Trophoblast cell (in vitro differentiated cells and primary cell): ENCODE measurements at regions not wholly inside any gene's neighbourhood (a gene's known extent, or its start where the extent isn't known, plus 50 kb on each side); places are given as distances from the start of the nearest gene placed in this dataset.

Experiments
- DNase-seq, 2 donors: peaks; one replicate each; pipeline ENCODE4 v3.0.0-alpha.2; 2016
- H2AFZ ChIP-seq: 2 replicates; pipeline ENCODE4 v1.6.1; 2013; ENCODE audit warnings: low read length, moderate library complexity, mild to moderate bottlenecking; ENCODE audit not compliant: insufficient read depth, poor library complexity
- H2AK5ac ChIP-seq: 2 replicates; pipeline ENCODE4 v1.6.1; 2013; ENCODE audit warnings: mild to moderate bottlenecking, low read length
- H2BK120ac ChIP-seq: 2 replicates; pipeline ENCODE4 v1.6.1; 2013; ENCODE audit warnings: low read length, mild to moderate bottlenecking, moderate library complexity; ENCODE audit not compliant: insufficient read depth, poor library complexity
- H2BK12ac ChIP-seq: 2 replicates; pipeline ENCODE4 v1.6.1; 2013; ENCODE audit warnings: mild to moderate bottlenecking, low read length, moderate library complexity
- H2BK5ac ChIP-seq: 2 replicates; pipeline ENCODE4 v1.6.1; 2013; ENCODE audit warnings: low read length, low read depth, moderate library complexity, mild to moderate bottlenecking; ENCODE audit not compliant: poor library complexity
- H3K14ac ChIP-seq: 2 replicates; pipeline ENCODE4 v1.6.1; 2013; ENCODE audit warnings: mild to moderate bottlenecking, low read length
- H3K18ac ChIP-seq: 2 replicates; pipeline ENCODE4 v1.6.1; 2013; ENCODE audit warnings: mild to moderate bottlenecking, low read length
- H3K23ac ChIP-seq: 2 replicates; pipeline ENCODE4 v1.6.1; 2013; ENCODE audit warnings: low read length
- H3K27ac ChIP-seq: 2 replicates; pipeline ENCODE4 v1.5.1; 2013; ENCODE audit warnings: low read depth, mild to moderate bottlenecking, inconsistent platforms, low read length, moderate library complexity
- H3K27me3 ChIP-seq: 2 replicates; pipeline ENCODE4 v1.6.1; 2013; ENCODE audit warnings: inconsistent platforms, mild to moderate bottlenecking, low read length, moderate library complexity; ENCODE audit not compliant: insufficient read depth
- H3K36me3 ChIP-seq, 2 experiments: 1 replicate in 1 of 2; 2 replicates in 1 of 2; pipeline ENCODE4 v1.6.1; 2013; ENCODE audit warnings: low read length in 2 of 2, mild to moderate bottlenecking in 2 of 2, moderate library complexity in 1 of 2; ENCODE audit not compliant: insufficient read depth in 2 of 2, control insufficient read depth in 1 of 2
- H3K4ac ChIP-seq: 2 replicates; pipeline ENCODE4 v1.6.1; 2013; ENCODE audit warnings: low read depth, mild to moderate bottlenecking, low read length, moderate library complexity
- H3K4me1 ChIP-seq, 2 experiments: 1 replicate in 1 of 2; 2 replicates in 1 of 2; pipeline ENCODE4 v1.6.1; 2013; ENCODE audit warnings: low read length in 2 of 2, mild to moderate bottlenecking in 2 of 2, moderate library complexity in 1 of 2; ENCODE audit not compliant: insufficient read depth in 2 of 2, control insufficient read depth in 1 of 2
- H3K4me2 ChIP-seq: 2 replicates; pipeline ENCODE4 v1.6.1; 2013; ENCODE audit warnings: inconsistent platforms, mild to moderate bottlenecking, low read length, moderate library complexity
- H3K4me3 ChIP-seq: 2 replicates; pipeline ENCODE4 v1.5.1; 2013; ENCODE audit warnings: mild to moderate bottlenecking, low read depth, low read length, inconsistent platforms
- H3K79me1 ChIP-seq: one replicate; pipeline ENCODE4 v1.6.1; 2013; ENCODE audit warnings: low read length
- H3K79me2 ChIP-seq: 2 replicates; pipeline ENCODE4 v1.6.1; 2013; ENCODE audit warnings: low read length, mild to moderate bottlenecking; ENCODE audit not compliant: control insufficient read depth, insufficient read depth, poor library complexity
- H3K9ac ChIP-seq: 2 replicates; pipeline ENCODE4 v1.6.1; 2013; ENCODE audit warnings: mild to moderate bottlenecking, low read length
- H3K9me3 ChIP-seq: 2 replicates; pipeline ENCODE4 v1.6.1; 2013; ENCODE audit warnings: low read depth, mild to moderate bottlenecking, control low read depth, inconsistent platforms, low read length; ENCODE audit not compliant: insufficient read depth
- H4K12ac ChIP-seq: 2 replicates; pipeline ENCODE4 v1.6.1; 2013; ENCODE audit warnings: low read depth, mild to moderate bottlenecking, low read length, moderate library complexity
- H4K8ac ChIP-seq: 2 replicates; pipeline ENCODE4 v1.6.1; 2013; ENCODE audit warnings: low read depth, mild to moderate bottlenecking, low read length, moderate library complexity
- H4K91ac ChIP-seq: one replicate; pipeline ENCODE4 v1.6.1; 2013; ENCODE audit warnings: low read depth, mild to moderate bottlenecking, low read length, moderate library complexity
- WGBS: extraction: QIAGEN DNeasy Blood & Tissue Kit; methylation state at CpG from one replicate; pipeline ENCODE4 v1.1.7; 2013; ENCODE audit warnings: missing lambda C conversion rate; ENCODE audit not compliant: insufficient read length, insufficient coverage; ENCODE audit errors: extremely low coverage; 5-methylcytosine and 5-hydroxymethylcytosine counted together

GRCh38 chr6:140537211-140537610 lies 1162.8 kb upstream of the CITED2 start:
- H4K12ac ChIP-seq: no peak overlapping the region
- no peak overlapping the region for H3K4me2 ChIP-seq
- H3K9me3 ChIP-seq: no peaks in the 10 kb centered on the region
- H3K4ac ChIP-seq: no peak overlapping the region
- H3K9ac ChIP-seq: no peak overlapping the region
- H2BK120ac ChIP-seq: peak overlapping the region; percentile 90
- DNase-seq: peak; percentile 3 to 55
- peak overlapping the region; percentile 84 for H2BK5ac ChIP-seq
- H2AFZ ChIP-seq: no peak overlapping the region
- no CpG with 5 or more reads among the region's 3 CpGs for WGBS
- no peaks in the 10 kb centered on the region for H3K27me3 ChIP-seq
- H3K23ac ChIP-seq: no peak overlapping the region
- H3K4me3 ChIP-seq: no peak overlapping the region
- H3K14ac ChIP-seq: peak overlapping the region; percentile 63
- no peak overlapping the region for H2BK12ac ChIP-seq
- H3K4me1 ChIP-seq: peaks cover 0 to 2% of the 10 kb centered on the region in 2 experiments
- H3K18ac ChIP-seq: no peak overlapping the region
- no peaks in the 10 kb centered on the region for H3K36me3 ChIP-seq
- H3K27ac ChIP-seq: peak overlapping the region; percentile 96
- H3K79me1 ChIP-seq: peaks cover 5% of the 10 kb centered on the region
- no peaks in the 10 kb centered on the region for H3K79me2 ChIP-seq
- H4K91ac ChIP-seq: no peak overlapping the region
- no peak overlapping the region for H4K8ac ChIP-seq
- no peak overlapping the region for H2AK5ac ChIP-seq

- Histone ChIP-seq H3K79me2 (no peaks in the 10 kb centered on the region), H2AK5ac (no peak overlapping the region), H2BK120ac (no peak overlapping the region), H3K14ac (no peak overlapping the region), H2AFZ (no peak overlapping the region), H3K4me3 (no peak overlapping the region), H3K23ac (no peak overlapping the region), H3K9me3 (no peaks in the 10 kb centered on the region), H3K4me1 (peaks cover 0 to 2% of the 10 kb centered on the region in 2 experiments), H4K8ac (no peak overlapping the region), H2BK12ac (peak overlapping the region; percentile 92), H3K79me1 (peaks cover 5% of the 10 kb centered on the region), H3K27me3 (no peaks in the 10 kb centered on the region), H4K12ac (no peak overlapping the region), H3K4ac (no peak overlapping the region), H3K27ac (no peak overlapping the region), H3K18ac (no peak overlapping the region), H3K4me2 (no peak overlapping the region), H4K91ac (no peak overlapping the region), H2BK5ac (no peak overlapping the region), H3K9ac (no peak overlapping the region), H3K36me3 (no peaks in the 10 kb centered on the region)
- no CpG with 5 or more reads among the region's 1 CpG for WGBS
- no peak for DNase-seq
Observed at GRCh38 chr6:140535511-140535910, 1161.1 kb upstream of the CITED2 start.

- Histone ChIP-seq H3K27me3 (no peaks in the 10 kb centered on the region), H3K9ac (no peak overlapping the region), H3K18ac (no peak overlapping the region), H3K23ac (no peak overlapping the region), H2BK120ac (no peak overlapping the region), H3K79me2 (no peaks in the 10 kb centered on the region), H4K91ac (no peak overlapping the region), H4K12ac (no peak overlapping the region), H2BK5ac (no peak overlapping the region), H3K79me1 (peaks cover 2% of the 10 kb centered on the region), H2AK5ac (no peak overlapping the region), H2BK12ac (no peak overlapping the region), H3K4me2 (no peak overlapping the region), H3K27ac (no peak overlapping the region), H3K4me1 (peaks cover 0 to 2% of the 10 kb centered on the region in 2 experiments), H3K14ac (no peak overlapping the region), H3K9me3 (no peaks in the 10 kb centered on the region), H4K8ac (no peak overlapping the region), H2AFZ (no peak overlapping the region), H3K4me3 (no peak overlapping the region), H3K36me3 (no peaks in the 10 kb centered on the region), H3K4ac (no peak overlapping the region)
- no peak for DNase-seq
Observed at GRCh38 chr6:140533526-140533925, 1159.1 kb upstream of the CITED2 start.

DNA sequence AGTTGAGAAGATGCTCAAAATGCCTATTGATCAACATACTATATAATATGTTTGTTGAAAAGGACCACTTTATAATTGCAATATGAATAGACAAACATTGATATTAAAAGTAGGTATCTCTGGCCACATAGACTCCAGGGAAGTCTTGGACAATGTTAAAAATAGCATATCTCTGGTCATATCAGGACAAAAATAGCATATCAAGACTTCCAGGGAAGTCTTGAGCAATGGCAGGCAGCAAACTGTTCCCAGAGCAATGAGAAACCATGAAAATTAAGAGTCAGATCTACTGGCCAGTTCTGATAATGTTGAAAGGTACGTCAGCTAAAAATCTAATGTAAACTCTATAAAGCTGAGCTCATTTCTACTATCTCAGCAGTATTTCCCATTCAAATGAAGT lies 1130.3 kb upstream of the CITED2 start:
- Histone ChIP-seq H3K18ac (no peak overlapping the region), H3K27me3 (no peaks in the 10 kb centered on the region), H3K23ac (no peak overlapping the region), H3K79me1 (no peaks in the 10 kb centered on the region), H2BK5ac (no peak overlapping the region), H2AK5ac (no peak overlapping the region), H4K12ac (no peak overlapping the region), H4K8ac (no peak overlapping the region), H3K9ac (no peak overlapping the region), H3K4me2 (no peak overlapping the region), H4K91ac (no peak overlapping the region), H3K4ac (no peak overlapping the region), H3K4me3 (no peak overlapping the region), H2BK12ac (no peak overlapping the region), H3K9me3 (no peaks in the 10 kb centered on the region), H2AFZ (no peak overlapping the region), H3K27ac (no peak overlapping the region), H3K79me2 (no peaks in the 10 kb centered on the region), H3K4me1 (no peaks in the 10 kb centered on the region), H2BK120ac (no peak overlapping the region), H3K36me3 (no peaks in the 10 kb centered on the region), H3K14ac (no peak overlapping the region)
- DNase-seq: no peak
- WGBS: no CpG with 5 or more reads among the region's 1 CpG
